ENCODE measurements at regions not wholly inside any gene's neighbourhood (a gene's known extent, or its start where the extent isn't known, plus 50 kb on each side); places are given as distances from the start of the nearest gene placed in this dataset.

DNA sequence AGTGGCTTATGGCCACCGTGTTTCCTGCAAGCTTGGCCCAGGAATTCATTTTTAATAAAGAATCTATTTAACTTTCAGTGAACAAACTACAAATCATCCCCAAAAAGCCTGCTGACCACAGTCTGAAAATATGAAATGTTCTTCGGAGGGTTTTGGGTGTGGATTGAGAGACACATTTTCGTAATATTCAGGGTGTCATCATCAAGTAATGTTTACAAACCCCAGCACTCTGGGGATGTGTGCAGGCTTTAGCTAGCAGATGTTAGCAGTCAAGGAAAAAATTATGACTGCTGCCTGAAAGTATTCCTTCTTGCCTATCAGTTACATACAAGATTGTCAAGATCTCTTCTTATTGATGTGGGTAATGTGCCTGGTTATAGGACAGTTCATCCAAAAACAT, 143.9 kb upstream of the FN1 start:
- TF ChIP-seq CC2D1A (CRISPR knock-in tag; IDR thresholded peaks at IDR 0.05) = no peak
- TF ChIP-seq, protein P1, sequence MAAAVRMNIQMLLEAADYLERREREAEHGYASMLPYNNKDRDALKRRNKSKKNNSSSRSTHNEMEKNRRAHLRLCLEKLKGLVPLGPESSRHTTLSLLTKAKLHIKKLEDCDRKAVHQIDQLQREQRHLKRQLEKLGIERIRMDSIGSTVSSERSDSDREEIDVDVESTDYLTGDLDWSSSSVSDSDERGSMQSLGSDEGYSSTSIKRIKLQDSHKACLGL (CRISPR knock-in tag; IDR thresholded peaks at IDR 0.05) = no peak
- TF ChIP-seq EP300 (IDR thresholded peaks at IDR 0.05; ENCODE audit: low read depth in 2 of 2, low read length in 2 of 2) = no peak
- TF ChIP-seq EP300 (CRISPR knock-in tag; IDR thresholded peaks at IDR 0.05; ENCODE audit: borderline replicate concordance) = no peak
- TF ChIP-seq, protein P2, sequence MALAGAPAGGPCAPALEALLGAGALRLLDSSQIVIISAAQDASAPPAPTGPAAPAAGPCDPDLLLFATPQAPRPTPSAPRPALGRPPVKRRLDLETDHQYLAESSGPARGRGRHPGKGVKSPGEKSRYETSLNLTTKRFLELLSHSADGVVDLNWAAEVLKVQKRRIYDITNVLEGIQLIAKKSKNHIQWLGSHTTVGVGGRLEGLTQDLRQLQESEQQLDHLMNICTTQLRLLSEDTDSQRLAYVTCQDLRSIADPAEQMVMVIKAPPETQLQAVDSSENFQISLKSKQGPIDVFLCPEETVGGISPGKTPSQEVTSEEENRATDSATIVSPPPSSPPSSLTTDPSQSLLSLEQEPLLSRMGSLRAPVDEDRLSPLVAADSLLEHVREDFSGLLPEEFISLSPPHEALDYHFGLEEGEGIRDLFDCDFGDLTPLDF (CRISPR knock-in tag; IDR thresholded peaks at IDR 0.05) = no peak
- TF ChIP-seq POLR2A (IDR thresholded peaks at IDR 0.05; ENCODE audit: insufficient read depth in 1 of 2, low read depth in 2 of 2, low read length in 2 of 2) = no peak
- TF ChIP-seq, protein P3, sequence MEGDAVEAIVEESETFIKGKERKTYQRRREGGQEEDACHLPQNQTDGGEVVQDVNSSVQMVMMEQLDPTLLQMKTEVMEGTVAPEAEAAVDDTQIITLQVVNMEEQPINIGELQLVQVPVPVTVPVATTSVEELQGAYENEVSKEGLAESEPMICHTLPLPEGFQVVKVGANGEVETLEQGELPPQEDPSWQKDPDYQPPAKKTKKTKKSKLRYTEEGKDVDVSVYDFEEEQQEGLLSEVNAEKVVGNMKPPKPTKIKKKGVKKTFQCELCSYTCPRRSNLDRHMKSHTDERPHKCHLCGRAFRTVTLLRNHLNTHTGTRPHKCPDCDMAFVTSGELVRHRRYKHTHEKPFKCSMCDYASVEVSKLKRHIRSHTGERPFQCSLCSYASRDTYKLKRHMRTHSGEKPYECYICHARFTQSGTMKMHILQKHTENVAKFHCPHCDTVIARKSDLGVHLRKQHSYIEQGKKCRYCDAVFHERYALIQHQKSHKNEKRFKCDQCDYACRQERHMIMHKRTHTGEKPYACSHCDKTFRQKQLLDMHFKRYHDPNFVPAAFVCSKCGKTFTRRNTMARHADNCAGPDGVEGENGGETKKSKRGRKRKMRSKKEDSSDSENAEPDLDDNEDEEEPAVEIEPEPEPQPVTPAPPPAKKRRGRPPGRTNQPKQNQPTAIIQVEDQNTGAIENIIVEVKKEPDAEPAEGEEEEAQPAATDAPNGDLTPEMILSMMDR (CRISPR knock-in tag; IDR thresholded peaks at IDR 0.05) = no peak
- no peak for TF ChIP-seq SMAD1 (CRISPR knock-in tag; IDR thresholded peaks at IDR 0.05; ENCODE audit: borderline replicate concordance, low read depth)
- TF ChIP-seq YY1 (IDR thresholded peaks at IDR 0.05; ENCODE audit: insufficient read depth, insufficient replicate concordance, low read depth, low read length) = no peak
- TF ChIP-seq SMYD3 (CRISPR knock-in tag; IDR thresholded peaks at IDR 0.05) = no peak

Measured in HepG2 (cell line).